Thoracic aorta (tissue), 2 donors: ENCODE measurements at regions not wholly inside any gene's neighbourhood (a gene's known extent, or its start where the extent isn't known, plus 50 kb on each side); places are given as distances from the start of the nearest gene placed in this dataset.

Experiments used
- ATAC-seq: fragments of 150-250 bp; one replicate; pipeline ENCODE4 v1.8.0; 2017; ENCODE audit warnings: low read depth; ENCODE audit not compliant: insufficient number of reproducible peaks, low FRiP score
- DNase-seq: peaks from one replicate; pipeline ENCODE4 v3.0.0-alpha.2; 2020; ENCODE audit warnings: low spot score
- H3K27ac ChIP-seq, 2 donors: fragments of 200-600 bp; sonication (generic); 1 replicate in 1 of 2; 2 replicates in 1 of 2; pipeline ENCODE4 v1.5.1; 2016; ENCODE audit warnings: mild to moderate bottlenecking in 2 of 2, moderate library complexity in 2 of 2
- H3K27me3 ChIP-seq: fragments of 200-600 bp; sonication (generic); replicated peaks from 2 replicates; pipeline ENCODE4 v1.6.0; 2016; ENCODE audit warnings: mild to moderate bottlenecking; ENCODE audit not compliant: insufficient read depth
- H3K36me3 ChIP-seq: fragments of 200-600 bp; sonication (generic); one replicate; pipeline ENCODE4 v1.5.1; 2016
- H3K4me1 ChIP-seq, 2 donors: fragments of 200-600 bp; sonication (generic); 1 replicate in 1 of 2; 2 replicates in 1 of 2; pipeline versions ENCODE4 v1.5.1 to v1.6.0; 2016; ENCODE audit warnings: low read depth in 2 of 2, mild to moderate bottlenecking in 1 of 2; ENCODE audit not compliant: control insufficient read depth in 1 of 2
- H3K4me3 ChIP-seq: fragments of 200-600 bp; sonication (generic); 2 replicates; pipeline ENCODE4 v1.5.1; 2016; ENCODE audit warnings: mild to moderate bottlenecking
- H3K9me3 ChIP-seq: fragments of 200-600 bp; sonication (generic); 2 replicates; pipeline ENCODE4 v1.5.1; 2016
- TF ChIP-seq, protein P1 (sequence below): fragments of 200-600 bp; sonication (generic); IDR thresholded peaks from one replicate; pipeline ENCODE4 v1.5.1; 2019; ENCODE audit warnings: antibody characterized with exemption

DNA sequence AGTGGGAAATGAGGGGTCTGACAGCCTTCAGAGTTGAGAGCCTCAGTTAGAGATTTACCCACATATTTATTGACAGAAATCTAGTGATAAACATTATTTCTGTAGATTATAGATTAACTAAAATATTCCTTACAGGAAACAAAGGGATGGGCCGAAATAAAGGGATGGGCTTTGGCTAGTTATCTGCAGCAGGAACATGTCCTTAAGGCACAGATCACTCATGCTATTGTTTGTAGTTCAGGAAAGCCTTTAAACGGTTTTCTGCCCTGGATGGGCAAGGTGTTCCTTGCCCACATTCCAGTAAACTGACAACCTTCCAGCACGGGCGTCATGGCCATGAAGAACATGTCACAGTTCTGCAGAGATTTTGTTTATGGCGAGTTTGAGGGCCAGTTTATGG lies 154.8 kb upstream of the TOM1L1 start:
- DNase-seq (no peak), ATAC-seq (no peak)
- no peaks in the 10 kb centered on the region for H3K4me1 ChIP-seq
- H3K36me3 ChIP-seq = no peaks in the 10 kb centered on the region
- TF ChIP-seq, protein P1, sequence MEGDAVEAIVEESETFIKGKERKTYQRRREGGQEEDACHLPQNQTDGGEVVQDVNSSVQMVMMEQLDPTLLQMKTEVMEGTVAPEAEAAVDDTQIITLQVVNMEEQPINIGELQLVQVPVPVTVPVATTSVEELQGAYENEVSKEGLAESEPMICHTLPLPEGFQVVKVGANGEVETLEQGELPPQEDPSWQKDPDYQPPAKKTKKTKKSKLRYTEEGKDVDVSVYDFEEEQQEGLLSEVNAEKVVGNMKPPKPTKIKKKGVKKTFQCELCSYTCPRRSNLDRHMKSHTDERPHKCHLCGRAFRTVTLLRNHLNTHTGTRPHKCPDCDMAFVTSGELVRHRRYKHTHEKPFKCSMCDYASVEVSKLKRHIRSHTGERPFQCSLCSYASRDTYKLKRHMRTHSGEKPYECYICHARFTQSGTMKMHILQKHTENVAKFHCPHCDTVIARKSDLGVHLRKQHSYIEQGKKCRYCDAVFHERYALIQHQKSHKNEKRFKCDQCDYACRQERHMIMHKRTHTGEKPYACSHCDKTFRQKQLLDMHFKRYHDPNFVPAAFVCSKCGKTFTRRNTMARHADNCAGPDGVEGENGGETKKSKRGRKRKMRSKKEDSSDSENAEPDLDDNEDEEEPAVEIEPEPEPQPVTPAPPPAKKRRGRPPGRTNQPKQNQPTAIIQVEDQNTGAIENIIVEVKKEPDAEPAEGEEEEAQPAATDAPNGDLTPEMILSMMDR = no peak
- H3K27me3 ChIP-seq = no peaks in the 10 kb centered on the region
- H3K9me3 ChIP-seq = peaks cover 6% of the 10 kb centered on the region
- H3K27ac ChIP-seq = no peak overlapping the region
- no peak overlapping the region for H3K4me3 ChIP-seq

DNA sequence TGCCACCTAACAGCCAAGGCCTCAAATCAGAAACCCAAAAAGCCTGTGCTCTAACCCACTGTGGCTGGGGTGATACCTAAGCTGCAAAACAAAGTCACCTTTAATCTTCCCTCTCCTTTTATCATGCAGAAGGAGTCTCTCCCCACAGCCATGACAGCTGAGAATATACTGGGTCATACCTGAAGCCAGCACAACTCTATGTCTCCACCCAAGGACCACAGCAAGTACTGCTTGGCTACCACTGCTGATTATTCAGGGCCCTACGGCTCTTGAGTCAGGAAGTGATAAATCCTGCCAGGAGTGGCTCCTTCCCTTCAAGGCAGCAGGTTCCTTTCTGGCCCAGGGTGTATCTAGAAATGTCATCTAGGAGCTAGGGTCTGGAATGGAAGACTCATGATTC lies 151.5 kb upstream of the TOM1L1 start:
- ATAC-seq (no peak), DNase-seq (no peak)
- H3K4me1 ChIP-seq = no peaks in the 10 kb centered on the region
- no peak overlapping the region for H3K27ac ChIP-seq
- H3K9me3 ChIP-seq = peaks cover 6% of the 10 kb centered on the region
- TF ChIP-seq, protein P1 = no peak
- no peaks in the 10 kb centered on the region for H3K36me3 ChIP-seq
- no peak overlapping the region for H3K4me3 ChIP-seq
- no peaks in the 10 kb centered on the region for H3K27me3 ChIP-seq

DNA sequence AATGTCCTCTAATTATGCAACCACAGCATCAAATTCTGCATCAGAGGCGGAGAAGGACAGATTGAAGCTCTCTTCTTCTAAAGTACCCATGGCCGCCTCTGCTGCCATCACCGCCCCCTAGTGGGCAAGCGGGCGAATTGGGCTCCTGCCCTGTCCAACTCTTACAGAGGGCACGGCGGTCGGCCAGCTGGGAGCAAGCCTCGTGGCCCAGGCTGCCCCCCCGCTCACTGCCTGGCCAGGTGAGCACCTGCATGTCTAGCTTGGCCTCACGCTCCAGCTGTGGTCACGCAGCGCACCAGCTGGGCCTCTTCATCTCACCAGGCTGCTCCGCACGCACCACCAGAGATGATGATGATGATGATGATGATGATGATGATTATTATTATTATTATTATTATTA lies 146.1 kb upstream of the TOM1L1 start:
- Histone ChIP-seq H3K9me3 (no peaks in the 10 kb centered on the region), H3K36me3 (no peaks in the 10 kb centered on the region), H3K27me3 (no peaks in the 10 kb centered on the region), H3K4me3 (no peak overlapping the region), H3K27ac (no peak overlapping the region), H3K4me1 (no peaks in the 10 kb centered on the region)
- DNase-seq = no peak
- TF ChIP-seq, protein P1 = no peak
- ATAC-seq = no peak

DNA sequence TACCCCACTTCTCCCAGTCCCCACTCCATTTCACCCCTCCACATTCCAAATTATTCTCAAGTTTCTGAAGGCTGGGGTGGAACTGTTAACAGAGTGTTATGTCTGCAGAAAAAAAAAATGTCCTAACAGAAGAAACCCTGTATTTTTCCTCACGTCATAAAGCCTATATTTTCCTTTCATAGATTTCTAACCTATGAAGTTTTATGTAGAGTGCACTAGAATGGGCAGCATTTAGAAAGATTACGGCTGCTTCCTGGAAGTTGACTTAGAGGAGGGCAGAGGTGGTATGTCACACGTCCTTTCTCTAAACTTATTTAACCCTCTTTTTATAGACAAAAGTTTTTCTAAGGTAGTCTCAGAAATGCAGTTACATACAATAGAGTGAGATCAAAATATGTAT lies 139.8 kb upstream of the TOM1L1 start:
- no peaks in the 10 kb centered on the region for H3K9me3 ChIP-seq
- TF ChIP-seq, protein P1 = no peak
- no peaks in the 10 kb centered on the region for H3K27me3 ChIP-seq
- no peak for ATAC-seq
- no peaks in the 10 kb centered on the region for H3K36me3 ChIP-seq
- DNase-seq = no peak
- H3K27ac ChIP-seq = no peak overlapping the region
- no peak overlapping the region for H3K4me3 ChIP-seq
- no peaks in the 10 kb centered on the region for H3K4me1 ChIP-seq

DNA sequence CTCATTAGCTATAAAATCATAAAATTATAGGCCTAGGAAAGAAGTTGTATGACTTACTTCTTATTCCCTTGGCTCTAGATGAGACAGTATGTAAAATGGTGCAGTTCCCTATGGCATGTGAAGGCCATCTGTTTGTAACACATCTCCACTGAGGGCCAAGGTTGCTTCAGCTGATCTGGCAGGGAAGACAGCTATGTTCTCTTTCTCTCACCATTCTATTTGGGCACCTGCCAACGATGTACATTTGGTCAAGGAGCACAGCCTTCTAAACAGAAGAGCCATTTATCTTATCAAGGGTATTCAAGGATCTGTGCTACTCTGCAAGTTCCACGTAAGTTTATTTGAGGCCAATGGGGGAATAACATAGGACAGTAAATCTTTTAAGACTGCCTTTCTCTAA lies 129.8 kb upstream of the TOM1L1 start:
- no peak overlapping the region for H3K27ac ChIP-seq
- DNase-seq (no peak), ATAC-seq (no peak)
- H3K36me3 ChIP-seq = no peaks in the 10 kb centered on the region
- no peaks in the 10 kb centered on the region for H3K9me3 ChIP-seq
- H3K27me3 ChIP-seq = no peaks in the 10 kb centered on the region
- TF ChIP-seq, protein P1 = no peak
- no peak overlapping the region for H3K4me3 ChIP-seq
- no peaks in the 10 kb centered on the region for H3K4me1 ChIP-seq
